Naive thymus-derived CD4-positive, alpha-beta T cell (primary cell): ENCODE measurements at regions not wholly inside any gene's neighbourhood (a gene's known extent, or its start where the extent isn't known, plus 50 kb on each side); places are given as distances from the start of the nearest gene placed in this dataset.

Experiments
- ATAC-seq: fragments of 150-1000 bp; cut with Tn5 transposase; 2 replicates; pipeline ENCODE4 v1.10.0; 2021; ENCODE audit warnings: mild to moderate bottlenecking, moderate library complexity
- CTCF ChIA-PET: fragments of 350-600 bp; sonication (Branson Sonifier 250); formaldehyde crosslinking; loops from one replicate; lab custom pipeline; 2021; ENCODE audit warnings: antibody characterized with exemption; lab: Charles Lee
- POLR2A ChIA-PET: fragments of 350-600 bp; sonication (Branson Sonifier 250); formaldehyde crosslinking; loops from one replicate; lab custom pipeline; 2021; ENCODE audit warnings: antibody characterized with exemption, inconsistent platforms; lab: Charles Lee
- DNase-seq, 9 donors: peaks; one replicate each; pipeline versions ENCODE4 v3.0.0 to v3.0.0-alpha.2; 2020 to 2022; ENCODE audit warnings: mixed read lengths in 1 of 9
- H3K27ac ChIP-seq: one replicate; pipeline ENCODE4 v1.7.0; 2013; ENCODE audit warnings: mild to moderate bottlenecking, low read depth, low read length, moderate library complexity
- H3K27me3 ChIP-seq, 2 donors: one replicate each; pipeline ENCODE4 v1.7.0; 2013; ENCODE audit warnings: low read length in 2 of 2, mild to moderate bottlenecking in 2 of 2, moderate library complexity in 2 of 2; ENCODE audit not compliant: control insufficient read depth in 2 of 2, insufficient read depth in 2 of 2
- H3K36me3 ChIP-seq, 3 experiments: 1 replicate in 2 of 3; 2 replicates in 1 of 3; pipeline ENCODE4 v1.7.0; 2013; ENCODE audit warnings: low read length in 3 of 3, mild to moderate bottlenecking in 3 of 3, moderate library complexity in 1 of 3; ENCODE audit not compliant: insufficient read depth in 3 of 3, control insufficient read depth in 2 of 3
- H3K4me1 ChIP-seq, 2 donors: one replicate each; pipeline ENCODE4 v1.7.0; 2013; ENCODE audit warnings: low read length in 2 of 2, mild to moderate bottlenecking in 2 of 2, moderate library complexity in 1 of 2; ENCODE audit not compliant: control insufficient read depth in 2 of 2, insufficient read depth in 2 of 2
- H3K4me3 ChIP-seq: 2 replicates; pipeline ENCODE4 v1.7.0; 2013; ENCODE audit warnings: mild to moderate bottlenecking, low read length
- H3K9me3 ChIP-seq, 3 experiments: 1 replicate in 2 of 3; 2 replicates in 1 of 3; pipeline ENCODE4 v1.7.0; 2013; ENCODE audit warnings: low read length in 3 of 3; ENCODE audit not compliant: control insufficient read depth in 2 of 3
- H3K27ac Mint-ChIP-seq, 9 donors: one replicate each; pipeline ENCODE4 v1.8.0; 2020 to 2022; ENCODE audit warnings: mixed read lengths in 9 of 9, mild to moderate bottlenecking in 8 of 9, moderate library complexity in 5 of 9, inconsistent platforms in 2 of 9
- H3K27me3 Mint-ChIP-seq, 5 donors: one replicate each; pipeline ENCODE4 v1.8.0; 2021 to 2022; ENCODE audit warnings: mixed read lengths in 5 of 5, mild to moderate bottlenecking in 1 of 5
- H3K36me3 Mint-ChIP-seq, 5 donors: one replicate each; pipeline ENCODE4 v1.8.0; 2020 to 2022; ENCODE audit warnings: mixed read lengths in 5 of 5, mild to moderate bottlenecking in 3 of 5, inconsistent platforms in 1 of 5
- H3K4me1 Mint-ChIP-seq, 7 donors: one replicate each; pipeline ENCODE4 v1.8.0; 2020 to 2022; ENCODE audit warnings: mixed read lengths in 7 of 7, mild to moderate bottlenecking in 3 of 7, inconsistent platforms in 1 of 7
- H3K4me3 Mint-ChIP-seq, 10 donors: one replicate each; pipeline ENCODE4 v1.8.0; 2020 to 2022; ENCODE audit warnings: mild to moderate bottlenecking in 10 of 10, mixed read lengths in 10 of 10, moderate library complexity in 6 of 10, inconsistent platforms in 2 of 10
- H3K9me3 Mint-ChIP-seq, 11 donors: one replicate each; pipeline ENCODE4 v1.8.0; 2020 to 2022; ENCODE audit warnings: mixed read lengths in 11 of 11, mild to moderate bottlenecking in 4 of 11, inconsistent platforms in 1 of 11, moderate library complexity in 1 of 11
- intact Hi-C, 2 donors: fragments of 100-400 bp; cut with micrococcal nuclease; formaldehyde crosslinking; loops; one replicate each; pipeline ENCODE4 v1.15.1; 2023

- Mint-ChIP-seq H3K4me3 (no peak overlapping the region), H3K4me1 (peaks cover 0 to 20% (median 5%) of the 10 kb centered on the region in 7 donors), H3K36me3 (no peaks in the 10 kb centered on the region), H3K27me3 (peaks cover 0 to 3% (median 0%) of the 10 kb centered on the region in 5 donors), H3K27ac (no peak overlapping the region), H3K9me3 (peaks cover 0 to 6% (median 0%) of the 10 kb centered on the region in 11 donors)
- Histone ChIP-seq H3K4me3 (no peak overlapping the region), H3K27ac (no peak overlapping the region), H3K27me3 (no peaks in the 10 kb centered on the region), H3K9me3 (no peaks in the 10 kb centered on the region), H3K36me3 (no peaks in the 10 kb centered on the region), H3K4me1 (no peaks in the 10 kb centered on the region)
- CTCF ChIA-PET: interaction anchor here (0.8 kb wide), 1 partner anchor 65 kb away, joined by 3 read pairs; no protein-coding TSS in a partner anchor
- POLR2A ChIA-PET: no interaction called here
- no peak for ATAC-seq
- no peak for DNase-seq
- intact Hi-C loops: no loop called here
Observed at GRCh38 chr20:52847731-52848359, 124.3 kb upstream of the TSHZ2 start.

DNA sequence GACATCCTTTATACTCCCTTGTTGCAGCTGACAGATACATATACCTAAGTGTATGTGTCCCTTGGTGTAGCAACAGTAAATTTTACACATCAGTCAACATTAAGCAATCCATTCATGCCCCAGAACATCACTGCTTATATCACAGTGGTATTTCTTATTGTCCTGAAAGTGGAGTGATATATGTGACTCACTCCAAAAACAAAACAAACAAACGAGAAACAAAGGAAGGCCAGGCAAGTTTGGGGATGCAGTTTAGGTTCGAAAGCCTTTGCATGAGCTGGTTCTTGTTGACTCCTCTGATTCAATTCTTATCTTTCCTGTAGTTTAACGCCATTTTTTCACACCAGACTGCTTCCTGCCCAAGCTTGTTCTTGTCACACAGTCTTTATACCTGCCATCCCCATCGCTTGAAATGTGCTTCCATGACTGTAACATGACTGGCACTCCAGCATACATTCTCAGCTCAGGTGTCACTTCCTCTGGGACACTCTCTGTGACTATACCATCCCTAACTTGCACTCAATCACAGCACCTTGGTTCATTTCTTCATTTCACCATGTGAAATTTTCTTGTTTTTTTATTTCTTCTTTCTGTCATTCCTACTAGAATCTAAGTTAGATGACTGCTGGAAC is 125.0 kb upstream of the TSHZ2 start:
- CTCF ChIA-PET: no interaction called here

DNA sequence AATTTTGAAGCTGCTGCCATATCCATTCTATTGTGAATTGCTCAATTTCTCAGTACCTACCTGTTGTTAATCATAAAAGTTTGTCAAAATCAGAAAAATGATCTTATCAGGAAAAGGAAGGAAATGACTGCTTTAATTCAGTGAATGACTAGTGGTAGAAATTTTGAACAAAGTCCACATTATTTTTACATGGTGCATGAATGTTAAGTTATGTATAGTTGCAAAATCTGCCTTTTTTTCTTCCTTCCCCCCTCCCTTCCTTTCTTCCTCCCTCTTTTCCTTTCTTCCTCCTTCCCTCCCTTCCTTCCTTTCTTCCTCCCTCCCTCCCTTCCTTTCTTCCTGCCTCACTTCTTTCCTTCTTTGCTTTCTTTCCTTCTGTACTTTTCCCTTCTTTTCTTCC is 127.1 kb upstream of the TSHZ2 start:
- ATAC-seq: no peak
- no peaks in the 10 kb centered on the region for H3K36me3 Mint-ChIP-seq
- Histone ChIP-seq H3K4me1 (no peaks in the 10 kb centered on the region), H3K36me3 (no peaks in the 10 kb centered on the region), H3K4me3 (no peak overlapping the region), H3K9me3 (no peaks in the 10 kb centered on the region), H3K27me3 (no peaks in the 10 kb centered on the region), H3K27ac (no peak overlapping the region)
- intact Hi-C loops: no loop called here
- H3K27me3 Mint-ChIP-seq: peaks cover 0 to 3% (median 0%) of the 10 kb centered on the region in 5 donors
- ChIA-PET POLR2A (no interaction called here), CTCF (no interaction called here)
- no peak for DNase-seq
- H3K27ac Mint-ChIP-seq: no peak overlapping the region
- H3K4me3 Mint-ChIP-seq: no peak overlapping the region
- peaks cover 0 to 2% (median 0%) of the 10 kb centered on the region in 11 donors for H3K9me3 Mint-ChIP-seq
- peaks cover 0 to 20% (median 5%) of the 10 kb centered on the region in 7 donors for H3K4me1 Mint-ChIP-seq

More for the DNA sequence above, 125.0 kb upstream of the TSHZ2 start:
- Mint-ChIP-seq H3K9me3 (peaks cover 0 to 6% (median 0%) of the 10 kb centered on the region in 11 donors), H3K4me1 (peaks cover 0 to 20% (median 5%) of the 10 kb centered on the region in 7 donors), H3K4me3 (no peak overlapping the region), H3K27me3 (peaks cover 0 to 3% (median 0%) of the 10 kb centered on the region in 5 donors), H3K36me3 (no peaks in the 10 kb centered on the region), H3K27ac (no peak overlapping the region)
- no peaks in the 10 kb centered on the region for H3K9me3 ChIP-seq
- POLR2A ChIA-PET: no interaction called here
- H3K4me3 ChIP-seq: no peak overlapping the region
- H3K4me1 ChIP-seq: no peaks in the 10 kb centered on the region
- H3K36me3 ChIP-seq: no peaks in the 10 kb centered on the region
- H3K27me3 ChIP-seq: no peaks in the 10 kb centered on the region
- no peak for ATAC-seq
- DNase-seq: no peak
- H3K27ac ChIP-seq: no peak overlapping the region
- intact Hi-C loops: no loop called here

- H3K9me3 ChIP-seq: no peaks in the 10 kb centered on the region
- no peak overlapping the region for H3K27ac ChIP-seq
- ChIA-PET POLR2A (no interaction called here), CTCF (no interaction called here)
- peaks cover 0 to 3% (median 0%) of the 10 kb centered on the region in 5 donors for H3K27me3 Mint-ChIP-seq
- DNase-seq (no peak), ATAC-seq (no peak)
- H3K36me3 Mint-ChIP-seq: no peaks in the 10 kb centered on the region
- H3K36me3 ChIP-seq: no peaks in the 10 kb centered on the region
- peaks cover 0 to 2% (median 0%) of the 10 kb centered on the region in 11 donors for H3K9me3 Mint-ChIP-seq
- H3K4me1 ChIP-seq: no peaks in the 10 kb centered on the region
- H3K4me3 ChIP-seq: no peak overlapping the region
- intact Hi-C loops: no loop called here
- H3K4me1 Mint-ChIP-seq: peaks cover 0 to 25% (median 5%) of the 10 kb centered on the region in 7 donors
- H3K27ac Mint-ChIP-seq: peak overlapping the region in 1 of 9 donors; percentile 20
- H3K4me3 Mint-ChIP-seq: no peak overlapping the region
- H3K27me3 ChIP-seq: no peaks in the 10 kb centered on the region
Observed at GRCh38 chr20:52843425-52843824, 128.7 kb upstream of the TSHZ2 start.

DNA sequence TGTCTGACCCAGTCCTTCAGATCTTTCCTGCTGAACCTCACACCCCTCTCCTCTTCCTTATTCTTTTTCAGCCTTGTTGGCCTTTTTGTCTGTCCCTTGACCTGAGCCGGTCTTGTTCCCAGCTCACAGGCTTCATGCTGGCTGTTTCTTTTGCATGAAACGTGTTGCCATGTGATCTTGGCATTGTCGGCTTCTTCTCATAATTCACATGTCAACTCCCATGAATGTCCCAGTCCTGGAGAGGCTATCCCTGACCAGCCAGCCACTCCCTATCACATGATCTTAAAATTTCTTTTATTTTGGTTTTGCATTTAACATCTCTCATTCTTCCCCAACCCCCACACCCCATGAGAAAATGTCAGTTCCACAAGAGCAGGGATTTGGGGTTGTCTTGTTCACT is 131.2 kb upstream of the TSHZ2 start:
- Histone ChIP-seq H3K27me3 (no peaks in the 10 kb centered on the region), H3K9me3 (no peaks in the 10 kb centered on the region), H3K27ac (no peak overlapping the region), H3K4me3 (no peak overlapping the region), H3K4me1 (no peaks in the 10 kb centered on the region), H3K36me3 (no peaks in the 10 kb centered on the region)
- POLR2A ChIA-PET: no interaction called here
- no peak overlapping the region for H3K4me3 Mint-ChIP-seq
- ATAC-seq: no peak
- H3K4me1 Mint-ChIP-seq: peaks cover 0 to 13% (median 5%) of the 10 kb centered on the region in 7 donors
- intact Hi-C loops: no loop called here
- H3K27ac Mint-ChIP-seq: peak overlapping the region in 1 of 9 donors; percentile 20
- DNase-seq: no peak
- CTCF ChIA-PET: no interaction called here
- H3K9me3 Mint-ChIP-seq: peaks cover 0 to 1% (median 0%) of the 10 kb centered on the region in 11 donors
- H3K36me3 Mint-ChIP-seq: no peaks in the 10 kb centered on the region
- peaks cover 0 to 6% (median 0%) of the 10 kb centered on the region in 5 donors for H3K27me3 Mint-ChIP-seq

DNA sequence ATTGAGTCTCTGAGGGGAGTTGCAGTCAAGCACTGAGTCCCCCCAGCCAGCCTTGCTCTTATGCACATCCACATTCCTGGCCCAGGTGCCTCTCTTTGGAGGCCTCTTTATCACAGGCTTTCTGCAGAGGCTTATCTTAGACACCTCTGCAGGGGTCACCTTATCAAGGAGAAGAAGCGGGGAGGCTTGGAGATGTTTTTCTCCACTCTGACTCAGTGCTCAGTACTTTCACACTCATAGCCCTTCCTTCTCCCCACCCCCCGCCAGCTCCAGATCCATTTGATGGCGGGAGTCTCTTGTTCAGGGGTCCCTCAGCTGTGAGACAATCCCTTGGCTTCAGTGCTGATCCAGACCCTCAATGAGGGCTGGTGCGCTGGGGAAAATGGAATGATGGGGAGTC is 132.1 kb upstream of the TSHZ2 start:
- ATAC-seq (no peak), DNase-seq (no peak)
- no peak overlapping the region for H3K27ac Mint-ChIP-seq
- Histone ChIP-seq H3K27me3 (no peaks in the 10 kb centered on the region), H3K36me3 (no peaks in the 10 kb centered on the region), H3K27ac (no peak overlapping the region), H3K9me3 (no peaks in the 10 kb centered on the region), H3K4me3 (no peak overlapping the region), H3K4me1 (no peaks in the 10 kb centered on the region)
- peaks cover 0 to 8% (median 4%) of the 10 kb centered on the region in 7 donors for H3K4me1 Mint-ChIP-seq
- H3K36me3 Mint-ChIP-seq: no peaks in the 10 kb centered on the region
- ChIA-PET CTCF (no interaction called here), POLR2A (no interaction called here)
- H3K27me3 Mint-ChIP-seq: peaks cover 0 to 6% (median 0%) of the 10 kb centered on the region in 5 donors
- intact Hi-C loops: no loop called here
- no peak overlapping the region for H3K4me3 Mint-ChIP-seq
- peaks cover 0 to 1% (median 0%) of the 10 kb centered on the region in 11 donors for H3K9me3 Mint-ChIP-seq
